ENCODE measurements at regions not wholly inside any gene's neighbourhood (a gene's known extent, or its start where the extent isn't known, plus 50 kb on each side); places are given as distances from the start of the nearest gene placed in this dataset.

GRCh38 chr5:91956738-91957137, 573.6 kb upstream of the ARRDC3 start:
- TF ChIP-seq CTCF (IDR thresholded peaks at IDR 0.05; ENCODE audit: low read length) (no peak), EZH2 (IDR thresholded peaks at IDR 0.05; ENCODE audit: borderline replicate concordance, low read length) (no peak)
- no peak overlapping the region for H3K27ac ChIP-seq (ENCODE audit: low read depth, low read length, poor library complexity, severe bottlenecking)

GRCh38 chr5:91955610-91956009, 572.5 kb upstream of the ARRDC3 start:
- H3K4me3 ChIP-seq (ENCODE audit: low read depth, low read length, poor library complexity, severe bottlenecking) = no peak overlapping the region
- no peaks in the 10 kb centered on the region for H3K36me3 ChIP-seq (ENCODE audit: insufficient read depth, low read length)
- TF ChIP-seq EZH2 (IDR thresholded peaks at IDR 0.05; ENCODE audit: borderline replicate concordance, low read length) (no peak), CTCF (IDR thresholded peaks at IDR 0.05; ENCODE audit: low read length) (no peak)
- H3K9me2 ChIP-seq (ENCODE audit: low read depth, low read length) = no peaks in the 10 kb centered on the region
- no peak overlapping the region for H3K9ac ChIP-seq (ENCODE audit: low read length)
- no peaks in the 10 kb centered on the region for H3F3A ChIP-seq (ENCODE audit: insufficient read depth, low read length)
- no peak overlapping the region for H3K4me2 ChIP-seq (ENCODE audit: low read length)
- H4K20me1 ChIP-seq (ENCODE audit: insufficient read depth, low read length) = no peaks in the 10 kb centered on the region
- H3K79me2 ChIP-seq (ENCODE audit: insufficient read depth, low read length) = no peaks in the 10 kb centered on the region
- H3K4me1 ChIP-seq (ENCODE audit: insufficient read depth, low read length, severe bottlenecking) = no peaks in the 10 kb centered on the region
- no peak overlapping the region for H2AFZ ChIP-seq (ENCODE audit: low read length)
- no peaks in the 10 kb centered on the region for H3K9me3 ChIP-seq (ENCODE audit: low read length)
- no peaks in the 10 kb centered on the region for H3K27me3 ChIP-seq (ENCODE audit: insufficient read depth, low read length)
- H3K27ac ChIP-seq (ENCODE audit: low read depth, low read length, poor library complexity, severe bottlenecking) = no peak overlapping the region

More at GRCh38 chr5:91956738-91957137, 573.6 kb upstream of the ARRDC3 start:
- no peak overlapping the region for H3K4me2 ChIP-seq (ENCODE audit: low read length)
- no peaks in the 10 kb centered on the region for H4K20me1 ChIP-seq (ENCODE audit: insufficient read depth, low read length)
- no peaks in the 10 kb centered on the region for H3K9me3 ChIP-seq (ENCODE audit: low read length)
- H3K4me1 ChIP-seq (ENCODE audit: insufficient read depth, low read length, severe bottlenecking) = no peaks in the 10 kb centered on the region
- H2AFZ ChIP-seq (ENCODE audit: low read length) = no peak overlapping the region
- no peaks in the 10 kb centered on the region for H3F3A ChIP-seq (ENCODE audit: insufficient read depth, low read length)
- H3K4me3 ChIP-seq (ENCODE audit: low read depth, low read length, poor library complexity, severe bottlenecking) = no peak overlapping the region
- no peaks in the 10 kb centered on the region for H3K9me2 ChIP-seq (ENCODE audit: low read depth, low read length)
- no peaks in the 10 kb centered on the region for H3K27me3 ChIP-seq (ENCODE audit: insufficient read depth, low read length)
- no peaks in the 10 kb centered on the region for H3K79me2 ChIP-seq (ENCODE audit: insufficient read depth, low read length)
- no peak overlapping the region for H3K9ac ChIP-seq (ENCODE audit: low read length)
- H3K36me3 ChIP-seq (ENCODE audit: insufficient read depth, low read length) = no peaks in the 10 kb centered on the region

- Histone ChIP-seq H3K4me2 (ENCODE audit: low read length) (no peak overlapping the region), H2AFZ (ENCODE audit: low read length) (no peak overlapping the region)
- TF ChIP-seq CTCF (IDR thresholded peaks at IDR 0.05; ENCODE audit: low read length) = no peak
- TF ChIP-seq EZH2 (IDR thresholded peaks at IDR 0.05; ENCODE audit: borderline replicate concordance, low read length) = no peak
Observed at GRCh38 chr5:91954136-91954535, 571.0 kb upstream of the ARRDC3 start.

More at GRCh38 chr5:91954136-91954535, 571.0 kb upstream of the ARRDC3 start:
- Histone ChIP-seq H3F3A (ENCODE audit: insufficient read depth, low read length) (no peaks in the 10 kb centered on the region), H3K27ac (ENCODE audit: low read depth, low read length, poor library complexity, severe bottlenecking) (no peak overlapping the region), H3K9ac (ENCODE audit: low read length) (no peak overlapping the region), H3K27me3 (ENCODE audit: insufficient read depth, low read length) (no peaks in the 10 kb centered on the region), H3K4me1 (ENCODE audit: insufficient read depth, low read length, severe bottlenecking) (no peaks in the 10 kb centered on the region), H3K9me3 (ENCODE audit: low read length) (no peaks in the 10 kb centered on the region), H3K4me3 (ENCODE audit: low read depth, low read length, poor library complexity, severe bottlenecking) (no peak overlapping the region), H3K79me2 (ENCODE audit: insufficient read depth, low read length) (no peaks in the 10 kb centered on the region), H3K36me3 (ENCODE audit: insufficient read depth, low read length) (no peaks in the 10 kb centered on the region), H4K20me1 (ENCODE audit: insufficient read depth, low read length) (no peaks in the 10 kb centered on the region), H3K9me2 (ENCODE audit: low read depth, low read length) (no peaks in the 10 kb centered on the region)

All from OCI-LY1 (cell line).